SK-N-SH (cell line): ENCODE measurements at regions not wholly inside any gene's neighbourhood (a gene's known extent, or its start where the extent isn't known, plus 50 kb on each side); places are given as distances from the start of the nearest gene placed in this dataset.

Experiments
- CTCF ChIA-PET: fragments of 300-600, 350-600 bp; formaldehyde crosslinking; extraction: SDS; loops from one replicate; lab custom pipeline; 2021; lab: Yijun Ruan, JAX
- POLR2A ChIA-PET: fragments of 350-600 bp; sonication (Branson Sonifier 250); formaldehyde crosslinking; extraction: SDS; loops from one replicate; lab custom pipeline; 2020; ENCODE audit warnings: antibody characterized with exemption, inconsistent platforms; lab: Yijun Ruan, JAX
- DNase-seq: peaks from one replicate; pipeline ENCODE4 v3.0.0; 2012
- H2AFZ ChIP-seq: fragments of 200-600 bp; sonication (generic); 2 replicates; pipeline ENCODE4 v1.8.1; 2016; ENCODE audit warnings: antibody characterized with exemption, mild to moderate bottlenecking, low read depth
- H3F3A ChIP-seq: fragments of 200-600 bp; sonication (generic); replicated peaks from 2 replicates; pipeline ENCODE3; 2016; ENCODE audit warnings: antibody characterized with exemption, mild to moderate bottlenecking; ENCODE audit not compliant: insufficient read depth
- H3K27ac ChIP-seq, 2 experiments: fragments of 200-500 bp in 1 of 2; fragments of 200-600 bp in 1 of 2; sonication (Bioruptor generic) in 1 of 2; sonication (generic), shearing (Covaris generic) in 1 of 2; 2 replicates each; pipeline versions ENCODE4 v1.5.1 to v1.6.1; 2014 to 2016; ENCODE audit warnings: low read depth in 2 of 2, inconsistent platforms in 1 of 2, low read length in 1 of 2, mild to moderate bottlenecking in 1 of 2, mixed read lengths in 1 of 2
- H3K27me3 ChIP-seq: fragments of 200-600 bp; sonication (generic), shearing (Covaris generic); 2 replicates; pipeline ENCODE4 v1.6.1; 2016; ENCODE audit warnings: mixed run types; ENCODE audit not compliant: insufficient read depth
- H3K36me3 ChIP-seq, 2 experiments: fragments of 200-500 bp in 1 of 2; fragments of 200-600 bp in 1 of 2; sonication (Bioruptor generic) in 1 of 2; sonication (generic) in 1 of 2; replicated peaks in 1 of 2; 2 replicates each; pipeline versions ENCODE3 to v1.5.1; 2014 to 2016; ENCODE audit warnings: low read length in 1 of 2, mild to moderate bottlenecking in 1 of 2; ENCODE audit not compliant: insufficient read depth in 2 of 2, control insufficient read depth in 1 of 2
- H3K4me1 ChIP-seq, 2 experiments: fragments of 200-500 bp in 1 of 2; fragments of 200-600 bp in 1 of 2; sonication (Bioruptor generic) in 1 of 2; sonication (generic), shearing (Covaris generic) in 1 of 2; 2 replicates each; pipeline versions ENCODE4 v1.5.1 to v1.6.1; 2014 to 2016; ENCODE audit warnings: low read depth in 1 of 2, low read length in 1 of 2, mixed run types in 1 of 2; ENCODE audit not compliant: insufficient read depth in 2 of 2, control insufficient read depth in 1 of 2
- H3K4me2 ChIP-seq: fragments of 200-600 bp; sonication (generic), shearing (Covaris generic); 2 replicates; pipeline ENCODE4 v1.6.1; 2017; ENCODE audit warnings: mixed run types
- H3K4me3 ChIP-seq, 2 experiments: fragments of 200-500 bp in 1 of 2; fragments of 200-600 bp in 1 of 2; sonication (Bioruptor generic) in 1 of 2; sonication (generic), shearing (Covaris generic) in 1 of 2; 2 replicates each; pipeline versions ENCODE4 v1.5.1 to v1.8.1; 2014 to 2016; ENCODE audit warnings: low read depth in 2 of 2, inconsistent platforms in 1 of 2, low read length in 1 of 2, mild to moderate bottlenecking in 1 of 2, mixed read lengths in 1 of 2, moderate library complexity in 1 of 2
- H3K79me2 ChIP-seq: fragments of 200-600 bp; sonication (generic); 2 replicates; pipeline ENCODE4 v1.8.1; 2017; ENCODE audit warnings: mild to moderate bottlenecking; ENCODE audit not compliant: insufficient read depth
- H3K9ac ChIP-seq: fragments of 200-600 bp; sonication (generic); 2 replicates; pipeline ENCODE4 v1.6.1; 2017; ENCODE audit warnings: mixed run types
- H3K9me2 ChIP-seq: fragments of 200-600 bp; sonication (generic); 2 replicates; pipeline ENCODE4 v1.6.1; 2017; ENCODE audit warnings: mixed run types
- H3K9me3 ChIP-seq: fragments of 200-600 bp; sonication (generic); 2 replicates; pipeline ENCODE4 v1.6.1; 2017; ENCODE audit warnings: mixed run types, mild to moderate bottlenecking, moderate library complexity
- H4K20me1 ChIP-seq: fragments of 200-600 bp; sonication (generic); 2 replicates; pipeline ENCODE4 v1.6.1; 2017; ENCODE audit warnings: mild to moderate bottlenecking, mixed run types; ENCODE audit not compliant: insufficient read depth
- CHD2 ChIP-seq: fragments of 150-350 bp; IDR thresholded peaks from 2 replicates; pipeline ENCODE4 v1.6.1; 2018; ENCODE audit warnings: low read length; ENCODE audit not compliant: partially characterized antibody
- ELF1 ChIP-seq: IDR thresholded peaks from 2 replicates; pipeline ENCODE4 v1.4.0; 2012
- EZH2phosphoT487 ChIP-seq: fragments of 200-600 bp; sonication (generic); IDR thresholded peaks from 2 replicates; pipeline ENCODE4 v1.6.1; 2017; ENCODE audit warnings: low read depth, mixed run types, mild to moderate bottlenecking, antibody characterized with exemption, moderate library complexity, borderline replicate concordance
- FOSL2 ChIP-seq: IDR thresholded peaks from 2 replicates; pipeline ENCODE4 v1.4.0; 2012; ENCODE audit warnings: low read depth, mild to moderate bottlenecking, moderate library complexity, borderline replicate concordance
- FOXM1 ChIP-seq: IDR thresholded peaks from 2 replicates; pipeline ENCODE4 v1.4.0; 2012; ENCODE audit warnings: low read depth, mild to moderate bottlenecking
- IRF3 ChIP-seq: fragments of 150-350 bp; IDR thresholded peaks from 2 replicates; pipeline ENCODE4 v1.6.1; 2016; ENCODE audit warnings: mild to moderate bottlenecking, low read depth, low read length
- JUND ChIP-seq: IDR thresholded peaks from 2 replicates; pipeline ENCODE4 v1.4.0; 2012
- MXI1 ChIP-seq: IDR thresholded peaks from 2 replicates; pipeline ENCODE4 v1.6.1; 2012; ENCODE audit warnings: mild to moderate bottlenecking, low read depth, low read length, improper control_type of control experiment
- NFIC ChIP-seq: IDR thresholded peaks from 2 replicates; pipeline ENCODE4 v1.4.0; 2012; ENCODE audit warnings: borderline replicate concordance
- NRF1 ChIP-seq: IDR thresholded peaks from 2 replicates; pipeline ENCODE4 v1.6.1; 2012; ENCODE audit warnings: low read depth, mild to moderate bottlenecking, low read length
- PBX3 ChIP-seq: IDR thresholded peaks from 2 replicates; pipeline ENCODE4; 2012
- POLR2AphosphoS5 ChIP-seq: IDR thresholded peaks from 2 replicates; pipeline ENCODE4 v1.6.1; 2012; ENCODE audit warnings: low read depth, low read length
- RAD21 ChIP-seq: IDR thresholded peaks from 2 replicates; pipeline ENCODE4 v1.6.1; 2012; ENCODE audit warnings: mild to moderate bottlenecking, low read length
- RCOR1 ChIP-seq: fragments of 150-350 bp; IDR thresholded peaks from 2 replicates; pipeline ENCODE4 v1.6.1; 2017; ENCODE audit warnings: antibody characterized with exemption, low read length
- RXRA ChIP-seq: IDR thresholded peaks from 2 replicates; pipeline ENCODE4 v1.4.0; 2012; ENCODE audit warnings: low read depth, mild to moderate bottlenecking, borderline replicate concordance
- SIN3A ChIP-seq: IDR thresholded peaks from 2 replicates; pipeline ENCODE4 v1.6.1; 2012; ENCODE audit warnings: low read depth, mild to moderate bottlenecking, low read length, moderate library complexity, borderline replicate concordance
- TEAD4 ChIP-seq: IDR thresholded peaks from 2 replicates; pipeline ENCODE4 v1.4.0; 2012; ENCODE audit warnings: mild to moderate bottlenecking, borderline replicate concordance; ENCODE audit not compliant: insufficient read depth
- ZBTB33 ChIP-seq: IDR thresholded peaks from 2 replicates; pipeline ENCODE4 v1.4.0; 2012; ENCODE audit warnings: low read depth, borderline replicate concordance
- WGBS: methylation state at CpG from one replicate; pipeline ENCODE4 v1.1.6; 2017; ENCODE audit warnings: low lambda C conversion rate; 5-methylcytosine and 5-hydroxymethylcytosine counted together

- TF ChIP-seq RXRA: no peak
- TF ChIP-seq JUND: no peak
- no peak for TF ChIP-seq RCOR1
- no peak for TF ChIP-seq ZBTB33
- no peak for TF ChIP-seq TEAD4
- no peak for TF ChIP-seq IRF3
Observed at GRCh38 chr21:30101967-30102366, 64.6 kb downstream of the CLDN17 start (continued).

GRCh38 chr21:30097791-30098190 lies 68.8 kb downstream of the CLDN17 start:
- no peaks in the 10 kb centered on the region for H3K27me3 ChIP-seq
- H2AFZ ChIP-seq: no peak overlapping the region
- H3K9ac ChIP-seq: no peak overlapping the region
- ChIA-PET CTCF (no interaction called here), POLR2A (interaction anchor here (0.6 kb wide), 1 partner anchor 31 kb away, joined by 3 read pairs; no protein-coding TSS in a partner anchor)
- no peak for DNase-seq
- no peaks in the 10 kb centered on the region for H3K4me1 ChIP-seq
- no peak for TF ChIP-seq RAD21
- no peak for TF ChIP-seq SIN3A
- TF ChIP-seq EZH2phosphoT487: no peak
- no peaks in the 10 kb centered on the region for H3K79me2 ChIP-seq
- no peaks in the 10 kb centered on the region for H3F3A ChIP-seq
- H3K27ac ChIP-seq: no peak overlapping the region
- H3K9me2 ChIP-seq: no peaks in the 10 kb centered on the region
- no peak overlapping the region for H3K4me2 ChIP-seq
- no peak overlapping the region for H3K4me3 ChIP-seq
- no peaks in the 10 kb centered on the region for H3K9me3 ChIP-seq
- WGBS: 10% methylated on average over 5 of the region's 5 CpGs
- H4K20me1 ChIP-seq: no peaks in the 10 kb centered on the region
- H3K36me3 ChIP-seq: no peaks in the 10 kb centered on the region

- WGBS: 0% methylated on average over 4 of the region's 4 CpGs
- H3K9me2 ChIP-seq: no peaks in the 10 kb centered on the region
- H4K20me1 ChIP-seq: no peaks in the 10 kb centered on the region
Observed at GRCh38 chr21:30083225-30083945, 83.2 kb downstream of the CLDN17 start.

More at GRCh38 chr21:30083225-30083945, 83.2 kb downstream of the CLDN17 start:
- no peak overlapping the region for H3K4me3 ChIP-seq
- no peaks in the 10 kb centered on the region for H3K36me3 ChIP-seq
- no peak overlapping the region for H2AFZ ChIP-seq
- H3K4me2 ChIP-seq: no peak overlapping the region
- no peaks in the 10 kb centered on the region for H3K9me3 ChIP-seq
- no peak overlapping the region for H3K27ac ChIP-seq
- CTCF ChIA-PET: interaction anchor here (1.0 to 1.4 kb wide), 2 partner anchors 21 to 38 kb away, joined by 3 to 4 read pairs; no protein-coding TSS in a partner anchor
- H3K79me2 ChIP-seq: no peaks in the 10 kb centered on the region
- POLR2A ChIA-PET: no interaction called here
- H3F3A ChIP-seq: no peaks in the 10 kb centered on the region
- H3K9ac ChIP-seq: no peak overlapping the region
- no peaks in the 10 kb centered on the region for H3K4me1 ChIP-seq
- no peaks in the 10 kb centered on the region; the same call in 1 of the 2 replicates for H3K27me3 ChIP-seq
- TF ChIP-seq ELF1 (no peak), RCOR1 (no peak), NFIC (no peak), FOSL2 (no peak), IRF3 (no peak), MXI1 (no peak), POLR2AphosphoS5 (no peak), RAD21 (no peak), NRF1 (no peak), FOXM1 (no peak), PBX3 (no peak), CHD2 (no peak)
- DNase-seq: no peak
